CD4-positive, alpha-beta T cell treated with Interleukin-4 for 4 hours (primary cell): ENCODE measurements at regions not wholly inside any gene's neighbourhood (a gene's known extent, or its start where the extent isn't known, plus 50 kb on each side); places are given as distances from the start of the nearest gene placed in this dataset.
"Not testable (repeated sequence)": the region's sequence is repeated elsewhere in the genome, so short reads cannot be mapped to it uniquely, and the experiment has no call there.

Experiments
- DNase-seq: peaks from one replicate; pipeline ENCODE4 v3.0.0-alpha.2; 2020

DNA sequence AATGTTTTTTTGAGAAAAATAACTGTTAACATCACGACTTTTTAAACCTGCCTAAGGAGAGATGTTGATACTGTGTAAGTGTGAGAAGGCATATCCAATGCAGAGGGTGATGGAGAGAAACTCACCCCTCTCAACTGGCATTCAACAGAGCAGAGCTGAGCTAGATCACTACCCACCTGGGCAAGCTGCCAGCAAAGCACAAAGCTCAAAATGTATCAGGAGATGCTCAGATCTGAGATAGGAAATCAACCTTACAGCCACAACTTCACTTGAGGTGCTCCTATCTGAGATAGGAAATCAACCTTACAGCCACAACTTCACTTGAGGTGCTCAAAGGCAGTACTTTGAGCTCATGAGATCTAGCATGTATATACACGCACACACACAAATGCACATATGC, 151.5 kb upstream of the PDE1C start:
- DNase-seq, result no peak

DNA sequence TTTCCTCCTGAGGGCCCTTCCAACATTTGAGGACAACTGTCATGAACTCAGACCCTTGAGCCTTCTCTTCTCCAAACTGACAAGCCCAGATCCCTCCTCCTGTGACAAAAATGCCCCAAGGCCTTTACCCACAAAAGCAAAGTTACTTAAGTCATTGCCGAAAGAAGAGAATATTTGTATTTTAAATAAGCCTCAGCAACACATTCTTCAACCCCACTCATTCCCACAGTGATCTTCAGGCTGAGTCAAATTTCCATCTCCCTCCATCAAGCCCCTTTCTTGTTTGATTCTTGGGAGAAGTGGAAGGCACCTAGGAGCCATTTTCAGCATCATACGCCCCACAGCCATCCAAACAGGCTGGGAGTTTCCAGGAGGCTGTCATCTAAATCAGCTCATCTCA, 150.8 kb upstream of the PDE1C start:
- no peak for DNase-seq

DNA sequence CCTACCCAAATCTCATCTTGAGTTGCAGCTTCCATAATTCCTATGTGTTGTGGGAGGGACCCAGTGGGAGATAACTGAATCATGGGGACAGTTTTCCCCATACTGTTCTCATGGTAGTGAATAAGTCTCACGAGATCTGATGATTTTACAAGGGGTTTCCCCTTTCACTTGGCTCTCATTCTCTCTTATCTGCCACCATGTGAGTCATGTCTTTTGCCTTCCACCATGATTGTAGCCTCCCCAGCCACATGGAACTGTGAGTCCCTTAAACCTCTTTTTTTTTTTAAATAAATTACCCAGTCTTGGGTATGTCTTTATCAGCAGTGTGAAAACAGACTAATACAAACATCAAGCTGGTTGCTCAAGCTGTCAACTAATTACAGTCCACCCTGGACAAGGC, 149.6 kb upstream of the PDE1C start:
- DNase-seq, result not testable (repeated sequence)

DNA sequence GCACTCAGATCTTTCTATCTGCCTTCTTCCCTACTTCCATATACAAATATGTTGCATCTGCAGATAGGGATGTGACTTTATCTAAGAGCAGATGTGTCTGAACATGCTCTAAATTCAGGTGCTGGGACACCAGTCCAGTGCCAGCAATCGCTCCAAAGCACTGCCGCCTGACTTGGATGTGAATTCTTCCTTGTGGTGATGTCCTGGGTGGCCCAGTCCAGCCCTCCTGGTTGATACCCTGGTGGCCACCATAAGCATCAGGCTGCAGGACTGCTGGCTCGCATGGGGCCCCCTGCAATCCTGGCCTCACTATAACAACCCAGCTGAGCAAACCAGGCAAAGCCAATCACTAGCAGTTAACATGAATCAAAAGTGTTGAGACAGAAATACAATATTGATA, 149.2 kb upstream of the PDE1C start:
- DNase-seq, result no peak

DNA sequence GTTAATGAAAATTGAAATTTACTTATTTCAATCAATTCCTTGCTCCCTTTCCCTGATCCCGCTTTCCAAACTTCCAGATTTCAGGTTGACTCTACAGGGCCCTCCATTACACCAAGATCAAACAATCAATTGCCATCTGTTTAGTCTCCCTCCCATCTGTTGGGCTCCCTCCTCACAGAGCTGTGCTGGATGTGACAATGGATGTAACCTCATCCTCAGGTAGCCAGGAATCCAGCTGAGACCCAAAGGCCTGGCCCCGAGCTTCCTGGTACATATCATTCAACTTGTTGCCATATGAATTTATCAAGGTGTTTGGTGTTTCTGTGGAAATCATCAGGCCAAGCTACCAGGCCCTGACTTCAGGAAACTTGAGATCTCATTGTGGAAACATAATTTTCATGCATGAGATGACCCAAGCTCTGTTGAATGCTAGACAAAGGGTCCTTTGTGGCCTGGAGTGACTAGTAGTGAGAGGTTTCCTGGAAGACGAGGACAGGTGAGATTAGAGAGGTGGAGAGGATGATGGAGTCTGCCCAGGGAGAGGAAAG, 148.6 kb upstream of the PDE1C start:
- DNase-seq, result no peak

DNA sequence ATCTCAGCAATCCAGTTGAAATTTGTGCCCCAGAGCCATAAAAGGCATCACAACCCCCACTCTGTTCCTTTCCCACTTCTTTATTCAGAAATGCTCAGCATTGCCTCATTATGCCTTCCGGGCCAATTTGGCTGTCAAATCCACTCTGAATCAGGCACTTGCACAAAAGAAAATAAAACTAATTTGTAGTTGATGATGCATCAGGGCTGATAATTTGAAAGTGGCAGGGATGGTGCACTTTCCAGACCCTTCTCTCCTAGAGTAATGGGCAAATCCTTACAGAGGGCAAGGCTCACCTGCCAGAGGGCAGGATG, 147.9 kb upstream of the PDE1C start:
- DNase-seq, result no peak

DNA sequence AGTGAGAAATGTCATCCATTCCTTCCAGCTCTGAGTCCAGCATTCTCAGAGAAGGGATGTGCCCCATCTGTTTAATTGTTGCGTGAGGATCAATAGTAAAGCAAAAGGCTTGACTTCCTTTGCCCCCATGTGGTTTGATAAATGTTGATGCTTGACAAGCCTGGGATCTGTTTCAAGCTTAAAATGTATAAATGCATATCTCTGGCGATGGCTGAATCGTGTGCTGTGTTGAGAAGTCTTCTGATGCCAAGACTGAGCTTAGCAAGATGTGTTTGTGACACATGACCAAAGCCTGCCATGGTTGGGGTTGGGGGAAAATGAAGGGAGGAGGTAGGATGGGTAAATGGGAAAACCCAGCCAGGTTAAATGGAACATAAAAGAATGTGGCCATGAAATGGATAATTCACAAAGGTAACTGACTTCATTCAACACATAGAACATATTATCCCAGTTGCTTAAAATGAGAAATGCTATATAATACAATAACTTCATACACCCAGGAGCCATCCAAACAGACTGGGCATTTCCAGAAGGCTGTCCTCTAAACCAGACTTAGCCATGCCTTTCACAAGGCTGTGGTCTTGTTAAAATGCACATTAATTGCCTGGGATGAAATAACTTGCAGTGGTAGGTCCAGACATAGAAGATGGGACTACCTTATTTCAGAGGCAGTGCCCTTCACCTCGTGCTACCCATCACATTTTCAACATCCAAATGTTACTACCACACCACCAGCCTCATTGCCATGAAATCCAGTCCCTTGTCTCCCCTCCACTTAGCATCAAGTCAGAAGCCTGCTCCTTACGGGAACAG, 147.3 kb upstream of the PDE1C start:
- no peak for DNase-seq

DNA sequence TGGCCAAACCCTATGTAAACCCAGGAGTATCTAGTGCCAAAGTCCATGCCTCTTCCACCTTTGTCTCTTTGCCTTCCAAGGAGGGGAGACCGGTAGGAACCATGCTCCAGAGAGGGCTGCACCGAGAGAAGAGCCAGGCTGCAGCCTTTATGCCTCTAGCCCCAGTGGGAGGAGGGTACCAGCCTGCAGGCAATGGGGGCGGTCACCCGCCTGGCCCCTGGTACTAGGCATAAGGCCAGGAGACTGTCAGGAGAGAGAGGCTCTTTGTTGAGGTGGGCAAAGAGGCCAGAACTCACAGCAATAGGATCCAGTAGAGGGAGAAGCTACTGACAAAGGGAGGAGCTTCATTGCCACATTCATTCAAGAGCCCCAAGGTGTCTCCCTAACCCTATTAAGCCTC, 146.6 kb upstream of the PDE1C start:
- DNase-seq, result no peak

DNA sequence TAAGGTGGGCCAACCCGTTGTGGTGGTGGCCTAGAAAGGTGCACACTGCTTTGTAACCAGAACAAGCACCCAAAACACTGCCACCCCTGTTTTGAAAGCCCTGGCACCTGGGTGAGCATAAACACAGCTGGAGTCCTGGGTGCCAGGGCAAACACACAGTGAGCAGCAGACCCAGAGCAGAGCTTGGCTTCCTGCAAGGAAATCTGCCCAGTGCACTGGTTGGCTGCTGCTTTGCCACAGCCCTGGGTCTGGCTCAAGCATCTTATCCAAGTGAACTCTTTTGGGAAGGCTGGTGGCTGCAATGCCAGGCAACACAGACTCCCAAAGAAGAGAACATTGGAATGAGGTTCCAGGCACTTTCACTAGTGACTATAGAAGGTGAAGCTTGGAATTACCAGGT, 145.5 kb upstream of the PDE1C start:
- DNase-seq, result no peak

DNA sequence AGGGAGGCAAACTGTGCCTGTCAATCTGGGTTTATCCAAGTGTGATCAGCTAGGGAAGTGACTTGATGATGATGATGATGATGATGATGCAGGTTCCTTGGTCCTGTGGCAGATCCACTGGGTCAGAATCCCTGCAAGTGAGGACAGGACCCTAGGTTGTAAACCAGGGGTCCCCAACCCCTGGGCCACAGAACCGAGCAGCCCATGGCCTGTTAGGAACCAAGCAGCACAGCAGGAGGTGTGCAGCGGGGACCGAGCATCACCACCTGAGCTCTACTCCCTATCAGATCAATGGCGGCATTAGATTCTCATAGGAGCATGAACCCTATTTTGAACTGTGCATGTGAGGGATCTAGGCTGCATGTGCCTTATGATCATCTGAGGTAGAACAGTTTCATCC, 144.7 kb upstream of the PDE1C start:
- DNase-seq, result no peak

DNA sequence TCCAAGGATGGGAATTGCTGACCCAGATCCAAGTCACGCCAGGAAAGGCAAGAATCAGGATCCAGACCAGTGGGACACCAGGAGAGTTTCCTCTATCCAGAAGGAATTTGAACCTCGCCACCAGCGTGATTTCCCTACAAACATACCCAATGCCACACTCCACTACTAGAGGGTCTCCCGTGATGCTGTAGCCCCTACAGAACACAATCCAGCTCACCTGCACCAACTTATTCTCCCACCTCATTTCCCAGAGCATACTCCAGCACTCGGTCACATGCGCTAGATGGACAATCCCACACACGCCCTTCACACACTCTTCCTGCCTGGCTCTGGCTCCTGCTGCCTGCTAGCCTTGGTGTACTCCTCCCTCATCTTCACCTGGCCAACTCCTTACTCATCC, 142.1 kb upstream of the PDE1C start:
- DNase-seq, result no peak

DNA sequence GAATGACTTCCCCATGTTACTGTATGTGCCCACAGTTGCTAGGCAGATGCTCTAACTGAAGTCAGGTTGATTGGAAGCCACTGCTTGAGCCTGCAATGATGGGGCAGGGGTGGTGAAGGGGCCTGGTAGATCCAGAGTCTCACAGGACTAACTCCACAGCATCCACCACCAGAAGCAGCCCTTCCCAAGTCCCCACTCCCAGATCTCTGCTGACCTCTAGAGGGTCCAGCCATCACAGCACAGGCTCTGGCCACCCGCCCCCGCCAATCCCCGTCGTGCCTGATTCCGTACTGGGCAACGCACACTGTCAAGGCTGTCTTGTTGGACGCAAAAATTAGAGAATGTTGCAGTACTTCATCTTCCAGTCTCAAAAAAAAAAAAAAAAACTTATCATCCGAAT, 136.8 kb upstream of the PDE1C start:
- DNase-seq, result no peak

DNA sequence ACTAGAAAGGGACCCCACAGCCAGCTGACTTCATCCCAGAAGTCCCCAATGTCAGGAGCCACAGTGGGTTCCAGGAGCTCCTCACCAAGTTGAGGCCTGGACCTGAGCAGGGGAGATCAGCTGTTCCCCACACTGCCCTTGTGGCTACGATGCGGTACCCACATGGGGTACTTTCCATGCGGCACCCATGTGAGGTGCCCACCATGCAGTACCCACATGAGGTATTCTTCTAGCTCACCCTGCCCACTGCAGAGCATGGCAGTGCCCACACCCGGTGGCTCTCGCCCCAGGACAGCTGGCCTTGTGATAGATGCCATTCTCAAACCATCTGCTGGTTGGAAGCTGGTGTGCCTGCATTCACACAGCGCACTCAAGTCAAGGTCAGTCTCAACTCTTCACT, 136.3 kb upstream of the PDE1C start:
- no peak for DNase-seq

DNA sequence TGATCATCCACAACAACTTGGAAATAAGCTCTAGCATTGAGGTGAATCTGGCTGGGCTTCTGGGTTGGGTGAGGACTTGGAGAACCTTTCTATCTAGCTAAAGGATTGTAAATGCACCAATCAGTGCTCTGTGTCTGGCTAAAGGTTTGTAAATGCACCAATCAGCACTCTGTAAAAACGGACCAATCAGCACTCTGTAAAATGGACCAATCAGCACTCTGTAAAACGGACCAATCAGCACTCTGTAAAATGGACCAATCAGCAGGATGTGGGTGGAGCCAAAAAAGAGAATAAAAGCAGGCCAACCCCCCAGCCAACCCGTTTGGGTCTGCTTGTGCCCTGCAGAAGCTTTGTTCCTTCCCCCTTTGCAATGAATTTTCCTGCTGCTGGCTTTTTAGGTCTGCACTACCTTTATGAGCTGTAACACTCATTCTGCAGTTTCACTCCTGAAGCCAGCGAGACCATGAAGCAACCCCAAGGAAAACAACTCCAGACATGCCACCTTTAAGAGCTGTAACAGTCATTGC, 135.2 kb upstream of the PDE1C start:
- DNase-seq, result not testable (repeated sequence)

DNA sequence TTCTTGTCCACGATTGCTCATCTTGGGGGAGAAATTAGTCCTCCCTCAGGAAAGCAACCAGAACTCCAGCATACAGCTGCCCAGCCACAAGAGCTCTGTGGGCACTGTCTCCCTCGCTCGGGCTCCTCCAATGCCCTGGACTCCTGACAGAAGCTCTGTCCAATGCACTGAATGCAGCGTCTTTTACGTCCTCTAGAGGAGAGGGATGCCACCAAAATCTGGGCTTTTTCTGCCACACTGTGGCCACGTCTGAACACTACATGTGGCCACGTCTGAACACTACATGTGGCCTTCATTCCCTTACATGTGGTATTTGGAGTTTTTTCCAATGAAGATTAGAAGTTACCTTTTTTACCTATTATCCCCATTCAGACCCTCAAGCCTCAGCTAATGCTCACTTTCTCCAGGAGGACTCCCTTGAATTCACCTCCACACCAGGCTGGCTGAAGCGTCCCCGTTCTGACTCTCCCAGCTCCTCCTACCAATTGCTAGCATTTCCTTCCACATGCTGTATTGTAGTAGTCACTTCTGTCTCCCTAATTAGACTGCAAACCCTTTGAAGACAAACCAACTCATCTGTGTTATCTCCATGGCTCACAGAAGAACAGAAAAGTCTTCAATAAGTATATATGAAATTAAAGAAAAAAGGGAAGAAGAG, 134.3 kb upstream of the PDE1C start:
- no peak for DNase-seq

DNA sequence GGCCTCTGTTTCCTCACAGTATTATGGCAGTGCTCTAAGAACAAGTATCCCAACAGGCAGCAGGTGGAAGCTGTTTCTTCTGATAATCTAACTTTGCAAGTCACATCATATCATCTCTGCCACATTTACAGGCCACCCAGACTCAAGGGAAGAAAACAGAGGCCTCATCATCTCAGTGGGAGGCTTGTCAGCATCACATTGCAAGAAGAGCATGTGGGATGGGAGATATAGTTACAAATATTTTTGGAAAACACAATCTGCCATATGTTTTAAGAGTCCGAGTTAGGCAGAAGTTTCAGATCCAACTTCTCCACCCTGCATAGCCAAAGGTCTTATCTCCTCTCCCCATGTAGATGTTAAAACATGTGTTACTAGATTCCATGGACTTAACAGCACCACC, 130.4 kb upstream of the PDE1C start:
- no peak for DNase-seq

DNA sequence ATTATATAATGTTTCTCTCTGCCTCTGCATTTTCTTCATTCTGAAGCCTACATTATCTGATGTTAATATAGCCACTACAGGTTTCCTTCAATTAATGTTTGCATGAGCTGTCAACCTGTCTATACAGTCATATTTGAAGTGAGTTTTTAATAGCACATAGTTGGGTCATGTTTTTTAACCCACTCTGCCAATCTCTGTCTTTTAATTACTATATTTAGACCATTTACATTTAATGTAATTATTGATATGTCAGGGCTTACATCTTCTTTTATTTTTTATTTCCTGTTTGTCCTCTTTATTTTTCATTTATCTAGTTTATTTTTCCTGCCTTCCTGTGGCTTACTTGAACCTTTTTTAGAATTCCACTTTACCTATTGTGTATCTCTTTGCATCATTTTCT, 124.3 kb upstream of the PDE1C start:
- DNase-seq, result no peak

DNA sequence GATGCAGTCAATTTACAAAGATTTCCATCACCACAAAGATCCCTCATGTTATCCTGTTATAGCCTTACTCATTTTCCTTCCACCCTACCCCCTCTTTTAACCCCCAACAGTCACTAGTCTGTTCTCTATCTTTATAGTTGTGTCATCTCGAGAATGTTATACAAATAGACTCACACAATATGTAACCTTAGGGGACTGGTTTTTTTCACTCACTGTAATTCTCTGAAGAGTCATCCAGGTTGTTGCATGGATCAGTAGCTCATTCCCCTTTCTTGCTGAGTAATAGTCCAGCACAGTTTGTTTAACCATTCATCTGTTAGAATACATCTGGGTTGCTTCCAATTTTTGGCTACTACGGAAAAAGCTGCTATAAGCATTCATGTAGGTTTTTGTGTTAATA, 121.1 kb upstream of the PDE1C start:
- DNase-seq, result no peak

DNA sequence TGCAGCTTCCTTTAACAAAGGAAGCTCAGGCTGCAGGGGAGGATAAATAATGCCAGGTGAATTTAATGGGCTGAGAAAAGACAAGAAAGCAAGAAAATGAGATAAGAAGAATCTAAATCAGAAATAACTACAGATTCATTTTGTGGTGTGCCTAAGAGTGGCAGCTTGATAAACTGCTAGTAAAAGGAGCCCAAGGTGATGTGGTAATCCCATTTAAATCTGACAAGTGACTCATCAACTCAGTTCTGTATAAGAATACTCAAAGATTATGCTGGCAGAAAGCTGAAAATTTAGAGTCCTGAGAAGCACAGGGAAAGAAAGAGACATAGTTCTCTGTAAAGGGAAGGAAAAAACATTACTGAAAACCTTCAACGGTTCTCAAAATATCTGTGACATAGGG, 109.4 kb upstream of the PDE1C start:
- no peak for DNase-seq

DNA sequence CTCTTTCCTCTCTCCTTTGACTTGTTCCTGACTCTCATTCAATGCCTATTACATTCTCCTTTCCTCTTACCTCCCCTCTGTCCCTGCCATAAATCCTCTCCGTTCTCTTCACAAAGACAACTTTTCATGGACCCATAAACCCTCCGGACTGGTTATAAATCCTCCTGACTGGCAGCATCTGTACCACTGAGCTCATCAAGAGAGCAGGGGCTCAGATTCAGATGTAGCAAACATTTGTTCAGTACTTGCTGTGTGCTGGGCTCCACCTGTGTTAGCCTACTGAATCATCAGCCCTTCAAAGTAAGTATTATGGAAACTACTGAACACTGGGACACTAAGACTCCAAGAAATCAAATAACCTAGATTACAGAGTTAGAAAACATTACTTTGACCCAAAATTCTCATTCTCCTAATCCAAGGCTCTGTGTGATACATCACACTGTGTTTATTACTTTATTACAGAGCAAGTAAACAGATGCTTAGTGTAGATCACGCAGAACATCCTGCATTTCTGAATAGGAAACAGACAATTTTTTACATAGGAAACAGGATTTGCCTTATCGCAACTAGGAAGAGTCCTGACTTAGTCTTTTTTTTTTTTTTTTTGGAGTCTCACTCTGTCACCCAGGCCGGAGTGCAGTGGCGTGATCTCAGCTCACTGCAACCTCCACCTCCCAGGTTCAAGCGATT, 108.6 kb upstream of the PDE1C start:
- no peak for DNase-seq

DNA sequence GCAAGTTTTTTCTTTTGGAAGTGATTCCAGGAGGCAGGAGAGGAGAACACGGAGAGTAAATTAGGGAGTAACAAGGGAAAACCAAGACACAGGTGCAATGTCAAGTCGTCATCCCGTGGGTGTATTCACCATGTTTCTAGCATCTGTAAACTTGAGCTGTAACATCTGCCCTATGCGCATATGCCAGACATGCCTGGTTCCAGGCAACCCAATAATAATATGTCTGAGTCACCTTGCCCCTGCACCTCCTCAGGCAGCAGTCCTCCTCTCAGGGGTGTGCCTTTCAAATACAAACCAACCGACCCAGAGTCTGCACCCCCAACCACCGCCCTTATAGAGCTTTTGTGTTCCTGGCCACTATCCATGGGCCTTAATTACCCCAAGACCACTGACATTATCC, 107.0 kb upstream of the PDE1C start:
- DNase-seq, result no peak

DNA sequence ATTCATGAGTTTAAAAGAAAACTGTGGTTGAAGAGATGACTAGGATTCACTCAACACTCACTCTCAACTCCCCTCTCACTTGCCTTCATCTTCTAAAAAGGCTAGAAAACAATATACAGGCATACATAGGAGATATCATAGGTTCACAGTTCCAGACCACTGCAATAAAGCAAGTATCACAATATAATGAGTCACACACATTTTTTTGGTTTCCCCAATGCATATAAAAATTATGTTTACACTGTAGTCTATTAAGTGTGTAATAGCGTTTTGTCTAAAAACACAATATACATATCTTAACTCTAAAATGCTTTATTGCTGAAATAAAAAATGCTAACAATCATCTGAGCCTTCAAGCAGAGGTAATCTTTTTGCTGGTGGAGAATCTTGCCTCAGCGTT, 104.9 kb upstream of the PDE1C start:
- DNase-seq, result no peak

DNA sequence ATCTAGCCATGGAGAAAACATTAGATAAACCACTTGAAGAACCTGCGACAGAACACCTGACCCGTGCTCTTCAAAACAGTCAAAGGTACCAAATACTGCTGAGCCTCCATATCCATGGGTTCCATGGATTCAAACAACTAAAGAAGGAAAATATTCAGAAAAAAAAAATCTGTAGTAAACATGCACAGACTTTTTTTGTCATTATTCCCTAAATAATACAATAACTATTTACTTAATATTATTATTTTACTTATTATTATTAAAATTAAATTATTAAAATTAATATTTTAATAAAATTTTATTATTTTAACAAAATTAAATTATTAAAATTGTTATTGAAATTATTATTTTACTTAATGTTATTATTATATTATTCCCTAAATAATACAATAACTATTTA, 101.0 kb upstream of the PDE1C start:
- no peak for DNase-seq

DNA sequence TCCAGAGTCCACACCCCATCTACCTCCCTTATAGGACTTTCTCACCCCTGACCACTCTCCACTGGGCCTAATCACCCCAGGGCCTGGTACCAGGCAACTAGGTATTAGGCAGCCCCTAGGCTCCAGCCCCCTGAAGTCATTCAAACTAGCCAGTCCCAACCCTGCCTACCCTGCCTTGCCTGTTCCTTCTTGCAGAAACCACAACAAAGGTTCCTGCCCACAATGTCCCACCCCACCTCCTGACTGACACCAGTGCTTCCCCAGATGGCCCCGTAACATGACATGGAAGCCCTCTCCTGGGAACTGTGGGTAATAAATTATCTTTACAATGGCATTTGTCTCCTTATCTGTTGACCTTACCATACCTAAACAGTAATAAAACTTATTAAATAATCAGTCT, 100.6 kb upstream of the PDE1C start:
- no peak for DNase-seq
